H7 (cell line): ENCODE measurements at regions not wholly inside any gene's neighbourhood (a gene's known extent, or its start where the extent isn't known, plus 50 kb on each side); places are given as distances from the start of the nearest gene placed in this dataset.

Experiments
- DNase-seq: peaks from one replicate; pipeline ENCODE4 v3.0.0; 2012
- H3K27me3 ChIP-seq: 2 replicates; pipeline ENCODE4 v1.6.0; 2011; ENCODE audit warnings: mild to moderate bottlenecking, low read length; ENCODE audit not compliant: control insufficient read depth, insufficient read depth
- H3K36me3 ChIP-seq: replicated peaks from 2 replicates; pipeline ENCODE4 v1.5.1; 2011; ENCODE audit warnings: low read length; ENCODE audit not compliant: control insufficient read depth, insufficient read depth
- H3K4me3 ChIP-seq: 2 replicates; pipeline ENCODE4 v1.5.1; 2011; ENCODE audit warnings: low read depth, mild to moderate bottlenecking, control low read depth, low read length, moderate library complexity; ENCODE audit not compliant: insufficient read depth

- no peaks in the 10 kb centered on the region for H3K27me3 ChIP-seq
- H3K4me3 ChIP-seq, result no peak overlapping the region
- no peaks in the 10 kb centered on the region for H3K36me3 ChIP-seq
- no peak for DNase-seq
Observed at GRCh38 chr2:172213116-172213860, 110.6 kb upstream of the DLX2 start.

- H3K4me3 ChIP-seq, result no peak overlapping the region
- DNase-seq, result no peak
- no peaks in the 10 kb centered on the region for H3K36me3 ChIP-seq
- H3K27me3 ChIP-seq, result no peaks in the 10 kb centered on the region
Observed at GRCh38 chr2:172214252-172214651, 111.6 kb upstream of the DLX2 start.

DNA sequence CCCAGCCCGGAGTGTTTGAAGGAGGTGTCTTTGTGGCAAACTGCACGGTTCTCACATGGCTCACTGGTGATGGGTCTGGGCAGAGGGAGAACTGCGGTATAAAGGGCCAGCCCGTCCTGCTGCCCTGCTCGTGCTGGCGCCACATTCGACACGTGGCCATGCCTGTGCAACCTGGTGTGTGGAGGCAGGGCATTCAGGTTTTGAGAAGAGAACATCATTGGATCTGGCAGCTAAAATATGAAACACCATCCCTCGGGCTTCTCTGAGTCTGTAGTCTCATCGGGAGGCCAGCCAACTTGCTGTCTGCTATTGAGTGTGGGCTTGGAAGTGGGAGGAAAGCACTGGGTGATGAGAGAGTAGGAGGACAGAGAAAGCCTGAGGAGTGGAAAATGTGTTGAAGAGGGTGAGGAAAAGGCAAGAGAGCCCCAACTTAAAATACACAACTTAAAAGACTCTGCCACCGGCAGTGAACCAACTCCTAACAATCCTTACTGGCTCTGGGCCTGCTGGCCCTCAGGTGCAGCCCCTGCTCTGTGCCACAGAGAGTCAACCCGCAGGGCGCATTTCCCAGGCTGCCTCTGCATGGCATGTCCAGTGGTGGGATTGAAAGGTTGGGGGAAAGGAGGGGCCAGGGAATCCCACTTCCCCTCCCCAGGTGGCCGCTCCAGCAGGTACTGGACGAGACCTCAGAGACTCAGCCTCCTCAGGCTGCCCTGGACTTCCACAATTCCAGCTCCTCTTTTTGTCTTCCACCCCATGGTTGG, 112.7 kb upstream of the DLX2 start:
- Histone ChIP-seq H3K36me3 (no peaks in the 10 kb centered on the region), H3K4me3 (no peak overlapping the region), H3K27me3 (no peaks in the 10 kb centered on the region)
- no peak for DNase-seq

DNA sequence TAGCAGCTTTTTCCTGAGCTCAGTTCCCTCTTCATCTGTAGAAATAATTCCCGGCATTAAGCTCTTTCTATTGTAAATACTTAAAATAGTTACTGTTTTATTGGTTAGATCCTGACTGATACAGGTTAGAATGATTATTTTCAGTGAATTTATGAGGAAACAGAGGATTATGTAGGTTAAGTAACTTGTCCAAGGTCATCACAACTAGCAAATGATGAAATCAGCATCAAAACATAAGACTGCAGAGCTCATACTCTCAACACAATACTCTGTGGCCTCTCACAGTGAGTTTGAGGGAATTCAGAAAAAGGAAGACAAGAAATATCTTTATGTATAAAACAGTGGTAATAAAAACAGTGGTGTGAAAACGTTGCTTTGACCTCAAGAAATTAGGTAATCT, 113.2 kb upstream of the DLX2 start:
- Histone ChIP-seq H3K27me3 (no peaks in the 10 kb centered on the region), H3K36me3 (no peaks in the 10 kb centered on the region), H3K4me3 (no peak overlapping the region)
- no peak for DNase-seq

DNA sequence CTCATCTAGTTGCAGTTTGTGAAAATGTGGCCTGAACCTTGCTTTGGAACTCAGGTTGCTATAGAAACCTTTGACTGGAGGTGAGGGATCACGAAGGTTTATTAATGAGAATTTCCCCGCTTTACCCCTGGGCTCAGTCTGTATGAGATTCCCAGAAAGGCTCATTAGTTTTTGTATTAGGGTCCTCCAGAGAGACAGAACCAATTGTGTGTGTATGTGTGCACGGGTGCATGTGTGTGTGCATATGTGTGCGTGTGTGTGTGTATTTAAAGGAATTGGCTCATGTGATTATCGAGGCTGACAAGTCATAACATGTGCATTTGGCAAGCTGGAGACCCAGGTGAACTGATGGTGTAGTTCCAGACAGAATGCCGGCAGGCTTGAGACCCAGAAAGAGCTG, 113.8 kb upstream of the DLX2 start:
- H3K4me3 ChIP-seq, result no peak overlapping the region
- H3K27me3 ChIP-seq, result no peaks in the 10 kb centered on the region
- no peak for DNase-seq
- H3K36me3 ChIP-seq, result no peaks in the 10 kb centered on the region

DNA sequence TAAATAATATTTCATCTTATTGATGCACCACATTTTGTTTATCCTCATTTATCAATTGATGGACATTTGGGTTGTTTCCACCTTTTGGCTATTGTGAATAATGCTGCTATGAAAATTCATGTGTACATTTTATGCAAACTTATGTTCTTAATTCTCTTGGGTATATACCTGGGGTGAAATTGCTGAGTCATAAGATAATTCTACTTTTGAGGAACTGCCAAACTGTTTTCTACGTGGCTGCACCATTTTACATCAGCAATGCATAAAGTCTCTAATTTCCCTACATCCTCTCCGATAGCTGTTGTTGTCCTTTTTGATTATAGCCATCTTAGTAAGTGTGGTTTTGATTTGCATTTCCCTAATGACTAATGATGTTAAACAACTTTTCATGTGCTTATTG, 116.5 kb upstream of the DLX2 start:
- Histone ChIP-seq H3K4me3 (no peak overlapping the region), H3K27me3 (no peaks in the 10 kb centered on the region), H3K36me3 (no peaks in the 10 kb centered on the region)
- no peak for DNase-seq

DNA sequence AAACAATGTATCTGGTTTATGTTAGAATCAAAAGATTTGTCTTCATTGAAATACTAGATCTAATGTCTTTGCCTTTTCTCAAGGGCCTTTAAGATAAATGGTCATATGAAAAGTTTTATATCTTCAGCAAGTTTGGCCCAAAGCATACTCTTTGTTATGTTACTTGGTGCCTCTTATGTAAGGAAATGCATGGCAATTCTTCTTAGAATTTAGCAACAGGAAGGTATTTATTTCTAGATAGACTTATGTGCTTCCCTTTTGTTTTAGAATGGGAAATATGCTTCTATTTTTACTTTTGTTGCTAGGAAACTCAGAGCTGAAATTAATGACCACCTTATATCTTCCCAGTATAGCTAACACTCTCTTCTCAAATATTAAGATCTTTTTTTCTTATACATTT, 117.4 kb upstream of the DLX2 start:
- Histone ChIP-seq H3K36me3 (no peaks in the 10 kb centered on the region), H3K27me3 (no peaks in the 10 kb centered on the region), H3K4me3 (no peak overlapping the region)
- DNase-seq, result no peak

DNA sequence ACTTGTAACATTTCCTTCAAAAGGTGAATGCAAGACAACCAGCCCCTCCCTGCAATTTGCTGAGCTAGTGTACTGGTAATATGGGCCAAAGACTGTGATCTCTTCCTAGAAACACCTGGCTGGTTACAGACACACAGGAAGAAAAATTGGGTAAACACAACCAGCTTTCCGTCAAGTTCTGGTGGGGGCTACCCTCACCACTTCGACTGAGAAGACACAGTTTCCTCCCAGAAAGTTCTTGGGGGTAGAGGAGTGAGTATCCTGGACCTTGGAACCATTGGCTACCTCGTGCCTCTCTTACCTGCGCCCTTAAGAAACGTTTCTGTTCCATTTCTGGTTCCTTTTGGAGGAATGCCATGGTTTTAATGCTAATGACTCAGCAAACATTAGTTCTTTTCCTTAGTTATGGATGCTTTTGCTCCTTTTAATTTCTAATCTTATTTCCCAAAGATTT, 120.9 kb upstream of the DLX2 start:
- no peak for DNase-seq
- H3K27me3 ChIP-seq, result no peaks in the 10 kb centered on the region
- H3K36me3 ChIP-seq, result no peaks in the 10 kb centered on the region
- H3K4me3 ChIP-seq, result no peak overlapping the region

DNA sequence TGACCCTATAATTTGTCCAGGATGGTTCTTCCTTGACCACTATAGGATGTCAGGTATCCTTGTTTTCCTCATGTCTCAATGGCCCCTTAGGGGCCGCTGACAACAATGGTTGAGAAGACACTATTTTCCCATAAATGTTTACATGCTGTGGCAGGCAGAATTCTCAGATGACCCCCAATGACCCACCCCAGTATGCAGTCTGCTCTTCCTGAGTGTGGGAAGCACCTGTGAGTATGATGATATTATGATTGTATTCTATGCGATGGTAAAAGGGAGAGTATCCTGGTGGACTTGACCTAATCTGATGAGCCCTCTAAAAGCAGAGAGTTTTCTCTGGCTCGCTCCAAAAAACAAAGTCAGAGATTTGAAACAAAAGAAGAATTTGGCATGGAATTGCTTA, 123.1 kb upstream of the DLX2 start:
- Histone ChIP-seq H3K27me3 (no peaks in the 10 kb centered on the region), H3K36me3 (no peaks in the 10 kb centered on the region), H3K4me3 (no peak overlapping the region)
- no peak for DNase-seq

- no peak overlapping the region for H3K4me3 ChIP-seq
- no peaks in the 10 kb centered on the region for H3K27me3 ChIP-seq
- DNase-seq, result no peak
- H3K36me3 ChIP-seq, result no peaks in the 10 kb centered on the region
Observed at GRCh38 chr2:172226244-172227061, 123.8 kb upstream of the DLX2 start.

- DNase-seq, result no peak
- no peaks in the 10 kb centered on the region for H3K27me3 ChIP-seq
- H3K4me3 ChIP-seq, result no peak overlapping the region
- no peaks in the 10 kb centered on the region for H3K36me3 ChIP-seq
Observed at GRCh38 chr2:172227719-172228118, 125.0 kb upstream of the DLX2 start.

DNA sequence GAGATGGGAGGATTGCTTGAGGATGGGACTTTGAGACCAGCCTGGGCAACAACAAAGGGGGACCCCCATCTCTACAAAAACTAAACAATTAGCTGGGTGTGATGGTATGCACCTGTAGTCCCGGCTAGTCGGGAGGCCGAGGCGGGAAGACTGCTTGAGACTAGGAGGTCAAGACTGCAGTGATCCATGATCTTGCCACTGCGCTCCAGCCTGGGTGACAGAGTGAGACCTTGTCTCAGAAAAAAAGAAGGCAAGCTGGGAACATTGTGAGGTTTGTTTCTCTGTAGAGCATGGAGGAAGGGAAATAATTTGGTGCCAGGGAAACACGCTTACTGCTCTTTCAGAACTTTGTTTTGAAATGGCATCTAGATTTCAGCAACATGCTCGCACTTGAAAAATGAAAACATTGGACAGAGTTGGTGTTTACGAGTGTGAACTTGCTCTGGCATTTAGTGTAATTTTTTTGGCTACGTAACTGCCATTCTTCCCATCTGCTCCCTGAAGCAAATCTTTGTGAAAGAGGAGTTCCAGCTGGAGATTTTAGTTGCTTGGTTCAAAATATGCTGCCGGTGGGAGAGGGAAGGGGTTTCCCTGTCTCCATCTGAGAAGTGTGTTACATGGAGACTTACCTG, 125.6 kb upstream of the DLX2 start:
- H3K27me3 ChIP-seq, result no peaks in the 10 kb centered on the region
- DNase-seq, result no peak
- H3K36me3 ChIP-seq, result no peaks in the 10 kb centered on the region
- H3K4me3 ChIP-seq, result no peak overlapping the region

GRCh38 chr2:172229125-172229524, 126.4 kb upstream of the DLX2 start:
- DNase-seq, result no peak
- Histone ChIP-seq H3K4me3 (no peak overlapping the region), H3K36me3 (no peaks in the 10 kb centered on the region), H3K27me3 (peaks cover 5% of the 10 kb centered on the region; the same call in 1 of the 2 replicates)

- H3K27me3 ChIP-seq, result peaks cover 15% of the 10 kb centered on the region
- H3K4me3 ChIP-seq, result no peak overlapping the region
- H3K36me3 ChIP-seq, result no peaks in the 10 kb centered on the region
- DNase-seq, result no peak
Observed at GRCh38 chr2:172230332-172230888, 127.7 kb upstream of the DLX2 start.
